Natural killer cell (primary cell): ENCODE measurements at regions not wholly inside any gene's neighbourhood (a gene's known extent, or its start where the extent isn't known, plus 50 kb on each side); places are given as distances from the start of the nearest gene placed in this dataset.

Experiments
- ATAC-seq, 3 donors: fragments of 150-1000 bp in 2 of 3; fragments of 200-7000 bp in 1 of 3; cut with Tn5 transposase; 1 replicate in 1 of 3; 2 replicates in 2 of 3; pipeline ENCODE4 v1.10.0; 2021; ENCODE audit warnings: mild to moderate bottlenecking in 2 of 3, moderate library complexity in 2 of 3
- DNase-seq, 2 donors: peaks; one replicate each; pipeline versions ENCODE4 v3.0.0 to v3.0.0-alpha.2; 2013 to 2021; ENCODE audit warnings: mixed read lengths in 1 of 2
- H3K27ac ChIP-seq: one replicate; pipeline ENCODE4 v1.5.1; 2013; ENCODE audit warnings: mild to moderate bottlenecking, low read length
- H3K27me3 ChIP-seq: one replicate; pipeline ENCODE4 v1.6.1; 2013; ENCODE audit warnings: low read length; ENCODE audit not compliant: control insufficient read depth, insufficient read depth
- H3K36me3 ChIP-seq: one replicate; pipeline ENCODE4 v1.6.1; 2013; ENCODE audit warnings: low read length; ENCODE audit not compliant: control insufficient read depth, insufficient read depth
- H3K4me1 ChIP-seq: one replicate; pipeline ENCODE4 v1.6.1; 2013; ENCODE audit warnings: low read length; ENCODE audit not compliant: control insufficient read depth, insufficient read depth
- H3K4me3 ChIP-seq: one replicate; pipeline ENCODE4 v1.5.1; 2013; ENCODE audit warnings: low read length
- H3K9me3 ChIP-seq: one replicate; pipeline ENCODE4 v1.6.1; 2013; ENCODE audit warnings: low read length; ENCODE audit not compliant: control insufficient read depth, insufficient read depth
- H3K27ac Mint-ChIP-seq, 2 donors: one replicate each; pipeline ENCODE4 v1.8.0; 2022; ENCODE audit warnings: mild to moderate bottlenecking in 2 of 2, mixed read lengths in 2 of 2, moderate library complexity in 1 of 2
- H3K27me3 Mint-ChIP-seq, 2 donors: one replicate each; pipeline ENCODE4 v1.8.0; 2022; ENCODE audit warnings: low read depth in 2 of 2, mixed read lengths in 2 of 2
- H3K36me3 Mint-ChIP-seq: one replicate; pipeline ENCODE4 v1.8.0; 2022; ENCODE audit warnings: mixed read lengths
- H3K4me1 Mint-ChIP-seq, 2 donors: one replicate each; pipeline ENCODE4 v1.8.0; 2022; ENCODE audit warnings: mixed read lengths in 2 of 2
- H3K4me3 Mint-ChIP-seq: one replicate; pipeline ENCODE4 v1.8.0; 2022; ENCODE audit warnings: mild to moderate bottlenecking, moderate library complexity, mixed read lengths
- H3K9me3 Mint-ChIP-seq, 2 donors: one replicate each; pipeline ENCODE4 v1.8.0; 2022; ENCODE audit warnings: mixed read lengths in 2 of 2
- CTCF ChIP-seq: fragments of 200-600 bp; IDR thresholded peaks from one replicate; pipeline ENCODE4 v1.8.0; 2022; ENCODE audit warnings: antibody characterized with exemption
- WGBS: methylation state at CpG from one replicate; pipeline ENCODE4 v1.1.7; 2013; ENCODE audit warnings: missing lambda C conversion rate; ENCODE audit not compliant: insufficient coverage; 5-methylcytosine and 5-hydroxymethylcytosine counted together
- intact Hi-C: fragments of 100-400 bp; cut with micrococcal nuclease; formaldehyde crosslinking; loops from one replicate; pipeline ENCODE4 v1.14.2; 2022

- no peak overlapping the region for H3K4me3 ChIP-seq
- Mint-ChIP-seq H3K9me3 (peaks cover 2 to 9% of the 10 kb centered on the region in 2 donors), H3K36me3 (no peaks in the 10 kb centered on the region), H3K4me1 (no peaks in the 10 kb centered on the region), H3K27me3 (no peaks in the 10 kb centered on the region), H3K4me3 (no peak overlapping the region), H3K27ac (no peak overlapping the region)
- intact Hi-C loops, result no loop called here
- H3K4me1 ChIP-seq, result no peaks in the 10 kb centered on the region
- TF ChIP-seq CTCF, result no peak
- no CpG with 5 or more reads among the region's 1 CpG for WGBS
- DNase-seq, result no peak
- no peak for ATAC-seq
- no peak overlapping the region for H3K27ac ChIP-seq
- H3K36me3 ChIP-seq, result no peaks in the 10 kb centered on the region
- no peaks in the 10 kb centered on the region for H3K27me3 ChIP-seq
- H3K9me3 ChIP-seq, result peaks cover 3% of the 10 kb centered on the region
Observed at GRCh38 chr7:13656330-13656729, 333.1 kb downstream of the ETV1 start.

- Mint-ChIP-seq H3K9me3 (peaks cover 9 to 19% of the 10 kb centered on the region in 2 donors), H3K4me1 (no peaks in the 10 kb centered on the region), H3K4me3 (no peak overlapping the region), H3K36me3 (no peaks in the 10 kb centered on the region), H3K27me3 (no peaks in the 10 kb centered on the region), H3K27ac (no peak overlapping the region)
- no peak for TF ChIP-seq CTCF
- ATAC-seq (no peak), DNase-seq (no peak)
- H3K36me3 ChIP-seq, result no peaks in the 10 kb centered on the region
- H3K4me3 ChIP-seq, result no peak overlapping the region
- H3K27ac ChIP-seq, result no peak overlapping the region
- no peaks in the 10 kb centered on the region for H3K27me3 ChIP-seq
- intact Hi-C loops, result no loop called here
- no peaks in the 10 kb centered on the region for H3K4me1 ChIP-seq
- 94% methylated on average over 6 of the region's 6 CpGs for WGBS
- peaks cover 6% of the 10 kb centered on the region for H3K9me3 ChIP-seq
Observed at GRCh38 chr7:13673290-13673689, 316.2 kb downstream of the ETV1 start.

GRCh38 chr7:13682626-13683025, 306.8 kb downstream of the ETV1 start:
- intact Hi-C loops, result no loop called here
- Histone ChIP-seq H3K36me3 (no peaks in the 10 kb centered on the region), H3K4me1 (no peaks in the 10 kb centered on the region), H3K9me3 (no peaks in the 10 kb centered on the region), H3K27me3 (no peaks in the 10 kb centered on the region), H3K27ac (no peak overlapping the region), H3K4me3 (no peak overlapping the region)
- H3K9me3 Mint-ChIP-seq, result peaks cover 4% of the 10 kb centered on the region in 2 donors
- no peaks in the 10 kb centered on the region for H3K36me3 Mint-ChIP-seq
- no peaks in the 10 kb centered on the region for H3K27me3 Mint-ChIP-seq
- no peak overlapping the region for H3K4me3 Mint-ChIP-seq
- no peak overlapping the region for H3K27ac Mint-ChIP-seq
- ATAC-seq, result no peak
- no peak for TF ChIP-seq CTCF
- DNase-seq, result no peak
- H3K4me1 Mint-ChIP-seq, result no peaks in the 10 kb centered on the region
- no CpG with 5 or more reads among the region's 1 CpG for WGBS

- no peaks in the 10 kb centered on the region for H3K36me3 Mint-ChIP-seq
- Histone ChIP-seq H3K9me3 (no peaks in the 10 kb centered on the region), H3K4me1 (no peaks in the 10 kb centered on the region), H3K36me3 (no peaks in the 10 kb centered on the region), H3K27ac (no peak overlapping the region), H3K4me3 (no peak overlapping the region), H3K27me3 (no peaks in the 10 kb centered on the region)
- TF ChIP-seq CTCF, result no peak
- H3K4me1 Mint-ChIP-seq, result no peaks in the 10 kb centered on the region
- peaks cover 3 to 6% of the 10 kb centered on the region in 2 donors for H3K9me3 Mint-ChIP-seq
- H3K27me3 Mint-ChIP-seq, result no peaks in the 10 kb centered on the region
- intact Hi-C loops, result no loop called here
- no peak overlapping the region for H3K4me3 Mint-ChIP-seq
- 80% methylated on average over 1 of the region's 1 CpG for WGBS
- no peak for DNase-seq
- H3K27ac Mint-ChIP-seq, result no peak overlapping the region
- ATAC-seq, result no peak
Observed at GRCh38 chr7:13687500-13687899, 302.0 kb downstream of the ETV1 start.
